ENCODE measurements at regions not wholly inside any gene's neighbourhood (a gene's known extent, or its start where the extent isn't known, plus 50 kb on each side); places are given as distances from the start of the nearest gene placed in this dataset.

DNA sequence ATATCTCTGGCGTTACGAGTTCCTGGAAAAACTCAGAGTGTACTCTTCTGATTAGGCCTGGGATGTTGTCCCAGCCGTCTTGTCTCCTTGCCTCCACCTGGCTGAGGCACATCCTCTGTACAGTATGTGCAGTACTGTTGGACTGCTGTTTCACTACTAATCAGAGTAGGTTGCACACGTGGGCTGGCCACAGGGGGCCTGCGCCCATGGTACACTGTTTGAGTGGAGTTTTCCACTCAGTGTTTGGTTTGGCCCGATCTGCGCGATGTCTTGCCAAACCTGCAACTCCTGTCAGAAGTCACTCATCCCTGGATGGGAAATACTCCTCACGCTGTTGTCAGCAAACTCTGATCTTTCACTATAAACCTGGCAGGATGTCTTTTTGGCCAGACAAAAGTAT, 189.6 kb upstream of the CSNK1A1L start:
- peak; percentile 82 for FAIRE-seq
- Histone ChIP-seq H3K27me3 (ENCODE audit: control insufficient read depth, insufficient read depth, low read length) (no peaks in the 10 kb centered on the region), H3K36me3 (ENCODE audit: control insufficient read depth, insufficient read depth, low read length) (no peaks in the 10 kb centered on the region), H3K4me3 (ENCODE audit: low read depth, low read length) (no peak overlapping the region)
- no peak for DNase-seq (ENCODE audit: low read depth)
- TF ChIP-seq, protein P1, sequence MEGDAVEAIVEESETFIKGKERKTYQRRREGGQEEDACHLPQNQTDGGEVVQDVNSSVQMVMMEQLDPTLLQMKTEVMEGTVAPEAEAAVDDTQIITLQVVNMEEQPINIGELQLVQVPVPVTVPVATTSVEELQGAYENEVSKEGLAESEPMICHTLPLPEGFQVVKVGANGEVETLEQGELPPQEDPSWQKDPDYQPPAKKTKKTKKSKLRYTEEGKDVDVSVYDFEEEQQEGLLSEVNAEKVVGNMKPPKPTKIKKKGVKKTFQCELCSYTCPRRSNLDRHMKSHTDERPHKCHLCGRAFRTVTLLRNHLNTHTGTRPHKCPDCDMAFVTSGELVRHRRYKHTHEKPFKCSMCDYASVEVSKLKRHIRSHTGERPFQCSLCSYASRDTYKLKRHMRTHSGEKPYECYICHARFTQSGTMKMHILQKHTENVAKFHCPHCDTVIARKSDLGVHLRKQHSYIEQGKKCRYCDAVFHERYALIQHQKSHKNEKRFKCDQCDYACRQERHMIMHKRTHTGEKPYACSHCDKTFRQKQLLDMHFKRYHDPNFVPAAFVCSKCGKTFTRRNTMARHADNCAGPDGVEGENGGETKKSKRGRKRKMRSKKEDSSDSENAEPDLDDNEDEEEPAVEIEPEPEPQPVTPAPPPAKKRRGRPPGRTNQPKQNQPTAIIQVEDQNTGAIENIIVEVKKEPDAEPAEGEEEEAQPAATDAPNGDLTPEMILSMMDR (IDR thresholded peaks at IDR 0.05; ENCODE audit: insufficient read depth, low read length, severe bottlenecking): no peak

DNA sequence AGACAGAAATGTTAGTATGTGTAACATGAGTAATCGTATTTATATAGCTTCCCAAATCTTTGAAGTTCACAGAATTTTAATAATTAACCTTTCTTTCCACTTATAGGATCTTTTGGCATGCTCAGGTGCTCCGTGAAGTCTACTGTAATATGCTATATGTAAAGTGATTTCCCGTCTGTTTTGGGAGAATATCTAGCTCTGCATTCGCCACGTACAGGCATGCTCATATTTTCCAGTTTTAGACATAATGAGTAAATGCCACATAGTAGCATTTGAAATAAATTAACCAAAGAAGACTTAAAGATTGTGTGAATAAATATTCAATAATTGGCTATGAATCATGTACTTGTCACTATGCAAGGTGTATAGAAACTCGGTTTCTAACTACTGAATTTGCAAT, 189.0 kb upstream of the CSNK1A1L start:
- Histone ChIP-seq H3K27me3 (ENCODE audit: control insufficient read depth, insufficient read depth, low read length) (no peaks in the 10 kb centered on the region), H3K4me3 (ENCODE audit: low read depth, low read length) (no peak overlapping the region), H3K36me3 (ENCODE audit: control insufficient read depth, insufficient read depth, low read length) (no peaks in the 10 kb centered on the region)
- no peak for DNase-seq (ENCODE audit: low read depth)
- no peak for FAIRE-seq
- TF ChIP-seq, protein P1 (IDR thresholded peaks at IDR 0.05; ENCODE audit: insufficient read depth, low read length, severe bottlenecking): no peak

DNA sequence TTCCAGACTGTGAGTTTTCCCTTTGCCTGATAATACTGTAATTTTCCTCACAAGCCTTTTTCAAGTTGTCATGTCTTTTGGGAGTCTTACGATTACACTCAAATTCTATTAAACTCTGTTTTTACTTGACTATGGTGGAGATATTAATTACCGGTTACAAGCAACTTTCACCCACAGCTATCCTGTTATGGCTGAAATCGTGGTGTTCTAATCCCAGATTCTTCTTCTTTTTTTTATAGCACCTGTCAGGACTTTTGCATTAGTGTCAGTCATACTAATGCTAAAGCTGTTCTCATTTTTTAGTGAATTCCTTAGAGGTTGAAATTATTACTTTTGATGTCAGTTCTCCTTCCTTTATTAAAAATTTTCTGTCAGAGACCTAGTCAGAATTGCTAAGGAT, 187.8 kb upstream of the CSNK1A1L start:
- FAIRE-seq: no peak

DNA sequence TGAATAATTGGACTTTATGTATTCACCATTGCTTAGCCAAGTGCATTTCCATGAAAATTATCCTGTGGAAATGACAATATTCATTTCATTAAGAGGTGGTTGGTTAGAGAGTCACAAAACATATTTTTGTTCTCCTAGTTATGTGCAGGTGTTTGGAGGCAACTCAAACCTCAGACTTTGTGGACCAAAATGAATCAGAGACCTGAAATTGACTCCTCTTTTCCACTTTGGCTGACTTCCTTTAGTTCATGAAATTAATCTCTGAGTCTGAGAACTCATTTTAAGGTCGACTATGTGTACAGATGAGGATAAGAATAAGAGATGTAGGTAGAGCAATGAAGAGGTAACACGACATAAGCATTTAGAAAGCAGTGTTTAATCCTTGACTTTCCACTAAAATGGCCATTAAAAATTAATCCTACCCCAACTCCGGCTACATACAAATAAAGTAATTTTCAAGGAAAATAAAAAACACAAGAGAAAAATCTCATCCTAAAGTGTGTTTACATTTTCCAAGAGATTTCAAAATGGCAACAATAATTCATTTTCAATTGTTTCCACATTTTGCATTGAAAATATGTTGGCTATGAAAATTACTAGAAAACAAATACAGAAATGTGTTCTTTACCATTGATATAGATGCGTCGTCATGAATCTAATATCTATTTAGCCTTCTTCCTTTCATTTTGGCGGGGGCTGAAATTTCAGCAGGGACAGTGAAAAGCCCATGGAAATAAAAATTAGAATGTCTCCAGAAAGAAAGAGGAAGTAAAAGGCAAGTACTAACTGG, 185.4 kb upstream of the CSNK1A1L start:
- no peak for FAIRE-seq
- no peak for DNase-seq (ENCODE audit: low read depth)
- Histone ChIP-seq H3K27me3 (ENCODE audit: control insufficient read depth, insufficient read depth, low read length) (no peaks in the 10 kb centered on the region), H3K36me3 (ENCODE audit: control insufficient read depth, insufficient read depth, low read length) (no peaks in the 10 kb centered on the region), H3K4me3 (ENCODE audit: low read depth, low read length) (no peak overlapping the region)
- TF ChIP-seq, protein P1 (IDR thresholded peaks at IDR 0.05; ENCODE audit: insufficient read depth, low read length, severe bottlenecking): no peak

More for the DNA sequence above, 187.8 kb upstream of the CSNK1A1L start:
- Histone ChIP-seq H3K36me3 (ENCODE audit: control insufficient read depth, insufficient read depth, low read length) (no peaks in the 10 kb centered on the region), H3K4me3 (ENCODE audit: low read depth, low read length) (no peak overlapping the region), H3K27me3 (ENCODE audit: control insufficient read depth, insufficient read depth, low read length) (no peaks in the 10 kb centered on the region)
- TF ChIP-seq, protein P1 (IDR thresholded peaks at IDR 0.05; ENCODE audit: insufficient read depth, low read length, severe bottlenecking): no peak
- DNase-seq (ENCODE audit: low read depth): no peak

DNA sequence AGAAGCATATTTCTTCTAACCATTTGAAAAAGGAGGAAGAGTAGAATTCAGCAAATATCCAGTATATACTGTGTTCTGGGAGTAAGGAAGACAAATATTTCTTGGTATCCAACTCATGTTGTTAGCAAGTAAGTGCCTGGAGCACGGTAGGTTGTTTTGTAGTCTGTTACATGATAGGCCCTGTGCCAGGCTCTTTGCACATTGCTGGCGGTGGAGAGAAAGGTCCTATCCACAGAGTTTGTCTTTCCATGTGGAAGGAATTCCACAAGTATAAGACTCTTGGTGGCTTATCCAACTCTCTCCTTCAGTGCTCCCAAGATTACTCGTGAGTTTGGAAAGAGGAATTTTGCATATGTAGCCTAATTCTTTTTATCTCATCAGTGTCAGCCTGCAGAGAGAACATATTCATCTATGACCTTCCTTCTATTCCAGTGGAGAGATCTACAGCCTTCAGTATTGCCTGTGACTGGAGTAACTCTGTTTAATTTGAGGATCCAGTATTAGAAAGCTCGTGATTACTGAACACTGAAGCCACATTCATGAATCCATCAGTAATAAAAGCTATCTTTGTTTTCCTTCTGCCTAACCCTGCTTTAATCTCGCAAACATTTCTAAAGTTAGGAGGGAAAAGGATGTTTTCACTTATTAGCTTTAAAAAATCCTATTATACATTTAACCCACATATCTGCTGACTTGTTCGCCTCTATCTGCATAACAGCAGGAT, 183.9 kb upstream of the CSNK1A1L start:
- FAIRE-seq (no peak), DNase-seq (ENCODE audit: low read depth) (no peak)
- Histone ChIP-seq H3K4me3 (ENCODE audit: low read depth, low read length) (no peak overlapping the region), H3K36me3 (ENCODE audit: control insufficient read depth, insufficient read depth, low read length) (no peaks in the 10 kb centered on the region), H3K27me3 (ENCODE audit: control insufficient read depth, insufficient read depth, low read length) (no peaks in the 10 kb centered on the region)
- TF ChIP-seq, protein P1 (IDR thresholded peaks at IDR 0.05; ENCODE audit: insufficient read depth, low read length, severe bottlenecking): no peak

Measured in bronchial epithelial cell (primary cell).